ENCODE measurements at regions not wholly inside any gene's neighbourhood (a gene's known extent, or its start where the extent isn't known, plus 50 kb on each side); places are given as distances from the start of the nearest gene placed in this dataset.

GRCh38 chr2:12549641-12550040 is 167.1 kb upstream of the TRIB2 start:
- no peaks in the 10 kb centered on the region for H3K36me3 ChIP-seq (ENCODE audit: control insufficient read depth, insufficient read depth, low read length)
- Mint-ChIP-seq H3K27me3 (ENCODE audit: insufficient read depth) (peaks cover 3% of the 10 kb centered on the region), H3K36me3 (ENCODE audit: low read depth) (no peaks in the 10 kb centered on the region), H3K4me1 (peaks cover 7% of the 10 kb centered on the region), H3K4me3 (no peak overlapping the region), H3K9me3 (peaks cover 1% of the 10 kb centered on the region), H3K27ac (no peak overlapping the region)
- H3K9me3 ChIP-seq (ENCODE audit: control insufficient read depth, low read length), result no peaks in the 10 kb centered on the region
- H3K4me3 ChIP-seq (ENCODE audit: low read length), result no peak overlapping the region
- no peak overlapping the region for H3K9ac ChIP-seq (ENCODE audit: extremely low read depth, low read length, poor library complexity, severe bottlenecking)
- no peak overlapping the region for H3K27ac ChIP-seq (ENCODE audit: low read depth, low read length)
- WGBS, 2 experiments (ENCODE audit: insufficient coverage in 1 of 2, insufficient read length in 1 of 2), result 67 to 92% methylated on average over 1 to 2 of the region's 2 CpGs
- no peaks in the 10 kb centered on the region for H3K4me1 ChIP-seq (ENCODE audit: control insufficient read depth, insufficient read depth, low read length)
- no peak for TF ChIP-seq CTCF (conservative IDR thresholded peaks at IDR 0.05)
- no peaks in the 10 kb centered on the region for H3K27me3 ChIP-seq (ENCODE audit: control insufficient read depth, insufficient read depth, low read length, poor library complexity, severe bottlenecking)
- no peak for DNase-seq

GRCh38 chr2:12552092-12552491 is 164.6 kb upstream of the TRIB2 start:
- Mint-ChIP-seq H3K36me3 (ENCODE audit: low read depth) (no peaks in the 10 kb centered on the region), H3K4me1 (peaks cover 27% of the 10 kb centered on the region), H3K9me3 (peaks cover 1% of the 10 kb centered on the region), H3K27ac (no peak overlapping the region), H3K27me3 (ENCODE audit: insufficient read depth) (peaks cover 10% of the 10 kb centered on the region), H3K4me3 (no peak overlapping the region)
- Histone ChIP-seq H3K9ac (ENCODE audit: extremely low read depth, low read length, poor library complexity, severe bottlenecking) (no peak overlapping the region), H3K36me3 (ENCODE audit: control insufficient read depth, insufficient read depth, low read length) (no peaks in the 10 kb centered on the region), H3K9me3 (ENCODE audit: control insufficient read depth, low read length) (no peaks in the 10 kb centered on the region), H3K4me1 (ENCODE audit: control insufficient read depth, insufficient read depth, low read length) (no peaks in the 10 kb centered on the region), H3K27ac (ENCODE audit: low read depth, low read length) (no peak overlapping the region), H3K27me3 (ENCODE audit: control insufficient read depth, insufficient read depth, low read length, poor library complexity, severe bottlenecking) (no peaks in the 10 kb centered on the region), H3K4me3 (ENCODE audit: low read length) (no peak overlapping the region)
- no peak for DNase-seq
- no peak for TF ChIP-seq CTCF (conservative IDR thresholded peaks at IDR 0.05)
- WGBS, 2 experiments (ENCODE audit: insufficient coverage in 1 of 2, insufficient read length in 1 of 2), result 93 to 95% methylated on average over 3 to 7 of the region's 7 CpGs

GRCh38 chr2:12554224-12555011 is 162.3 kb upstream of the TRIB2 start:
- Histone ChIP-seq H3K36me3 (ENCODE audit: control insufficient read depth, insufficient read depth, low read length) (no peaks in the 10 kb centered on the region), H3K27ac (ENCODE audit: low read depth, low read length) (no peak overlapping the region), H3K4me3 (ENCODE audit: low read length) (no peak overlapping the region), H3K27me3 (ENCODE audit: control insufficient read depth, insufficient read depth, low read length, poor library complexity, severe bottlenecking) (no peaks in the 10 kb centered on the region), H3K9me3 (ENCODE audit: control insufficient read depth, low read length) (no peaks in the 10 kb centered on the region), H3K9ac (ENCODE audit: extremely low read depth, low read length, poor library complexity, severe bottlenecking) (no peak overlapping the region), H3K4me1 (ENCODE audit: control insufficient read depth, insufficient read depth, low read length) (no peaks in the 10 kb centered on the region)
- Mint-ChIP-seq H3K4me1 (peaks cover 48% of the 10 kb centered on the region), H3K27me3 (ENCODE audit: insufficient read depth) (peaks cover 13% of the 10 kb centered on the region), H3K27ac (no peak overlapping the region), H3K9me3 (peaks cover 1% of the 10 kb centered on the region), H3K36me3 (ENCODE audit: low read depth) (no peaks in the 10 kb centered on the region), H3K4me3 (no peak overlapping the region)
- DNase-seq, result no peak
- 75 to 89% methylated on average over 9 to 12 of the region's 12 CpGs for WGBS, 2 experiments (ENCODE audit: insufficient coverage in 1 of 2, insufficient read length in 1 of 2)
- TF ChIP-seq CTCF (conservative IDR thresholded peaks at IDR 0.05), result no peak

Data from endodermal cell (in vitro differentiated cells).